Suprapubic skin (tissue), 4 donors: ENCODE measurements at regions not wholly inside any gene's neighbourhood (a gene's known extent, or its start where the extent isn't known, plus 50 kb on each side); places are given as distances from the start of the nearest gene placed in this dataset.

Experiments used
- CTCF ChIP-seq, 2 donors: fragments of 200-600 bp in 1 of 2; fragments of 450-650 bp in 1 of 2; sonication (generic) in 1 of 2; IDR thresholded peaks; one replicate each; pipeline ENCODE4 v1.5.1; 2016 to 2019; ENCODE audit warnings: antibody characterized with exemption in 2 of 2, mild to moderate bottlenecking in 1 of 2, moderate library complexity in 1 of 2
- EP300 ChIP-seq: sonication (generic); formaldehyde crosslinking; IDR thresholded peaks from one replicate; pipeline ENCODE4 v1.6.1; 2017; ENCODE audit warnings: antibody characterized with exemption
- POLR2A ChIP-seq, 2 donors: fragments of 450-650 bp; IDR thresholded peaks; one replicate each; pipeline ENCODE4 v1.6.1; 2017; ENCODE audit warnings: antibody characterized with exemption in 2 of 2, mild to moderate bottlenecking in 2 of 2, moderate library complexity in 2 of 2
- POLR2AphosphoS5 ChIP-seq, 3 donors: sonication (generic); formaldehyde crosslinking; IDR thresholded peaks; one replicate each; pipeline ENCODE4 v1.6.1; 2017; ENCODE audit warnings: antibody characterized with exemption in 3 of 3

DNA sequence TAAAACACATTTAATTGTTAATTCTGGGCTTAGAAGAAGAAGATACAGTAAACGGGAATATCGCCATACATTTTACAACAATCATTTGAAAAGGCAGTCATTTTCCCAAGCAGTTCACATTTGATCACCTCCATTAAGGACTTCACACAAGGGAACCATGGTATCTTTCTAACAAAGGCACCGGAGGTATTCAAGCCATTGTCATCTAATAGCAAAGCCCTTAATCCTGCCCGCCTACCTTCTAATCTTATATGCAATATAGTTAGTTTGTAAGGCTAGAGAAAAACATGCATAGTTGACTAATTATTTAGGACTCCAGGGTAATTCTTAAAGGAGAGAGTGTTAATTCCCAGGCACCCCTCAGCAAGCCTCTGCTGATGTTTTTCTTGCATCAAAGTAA lies 83.1 kb downstream of the MRPL32 start:
- no peak for TF ChIP-seq EP300
- TF ChIP-seq CTCF (IDR thresholded peaks at IDR 0.05) = no peak
- no peak for TF ChIP-seq POLR2A (IDR thresholded peaks at IDR 0.05)
- TF ChIP-seq POLR2AphosphoS5 (IDR thresholded peaks at IDR 0.05) = no peak
